Astrocyte of the cerebellum (primary cell): ENCODE measurements at regions not wholly inside any gene's neighbourhood (a gene's known extent, or its start where the extent isn't known, plus 50 kb on each side); places are given as distances from the start of the nearest gene placed in this dataset.

Source experiments
- DNase-seq: peaks from one replicate; pipeline ENCODE4 v3.0.0-alpha.2; 2011; ENCODE audit warnings: low read depth
- H3K4me3 ChIP-seq: 2 replicates; pipeline ENCODE4 v1.5.1; 2011; ENCODE audit warnings: mild to moderate bottlenecking, low read depth, low read length, moderate library complexity
- CTCF ChIP-seq: IDR thresholded peaks from 2 replicates; pipeline ENCODE4 v1.5.1; 2012; ENCODE audit warnings: low read length, low read depth, moderate library complexity, mild to moderate bottlenecking; ENCODE audit errors: missing control alignments
- in situ Hi-C: cut with HindIII; loops from 2 replicates; pipeline ENCODE4 v1.10.0; 2017; ENCODE audit warnings: low sequenced_read_pairs

- no peak overlapping the region for H3K4me3 ChIP-seq
- TF ChIP-seq CTCF: no peak
- no peak for DNase-seq
- in situ Hi-C loops: no loop called here
Observed at GRCh38 chrX:5236749-5237148, 991.9 kb downstream of the NLGN4X start.

- DNase-seq: no peak
- TF ChIP-seq CTCF: no peak
- no peak overlapping the region for H3K4me3 ChIP-seq
- in situ Hi-C loops: no loop called here
Observed at GRCh38 chrX:5236096-5236495, 992.6 kb downstream of the NLGN4X start.

DNA sequence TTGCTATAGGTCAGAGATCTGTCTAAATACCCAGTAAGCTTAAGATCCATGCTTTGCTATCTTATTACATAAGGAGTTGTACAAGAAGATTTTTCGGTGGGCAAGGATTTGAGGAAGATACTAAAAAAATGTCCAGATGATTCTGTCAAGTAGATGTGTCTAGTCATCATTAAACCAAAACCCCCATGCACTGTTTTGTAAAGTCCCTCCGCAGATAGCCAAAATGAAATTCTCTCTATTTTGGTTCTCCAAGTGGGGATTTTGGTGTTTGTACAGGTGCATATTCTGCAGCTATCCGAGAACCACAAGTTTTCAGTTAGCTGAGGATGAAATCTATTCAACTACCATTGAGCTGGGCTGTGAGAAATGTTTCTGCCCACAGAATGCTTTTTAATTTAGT, 994.8 kb downstream of the NLGN4X start:
- no peak for TF ChIP-seq CTCF
- in situ Hi-C loops: no loop called here
- no peak for DNase-seq

DNA sequence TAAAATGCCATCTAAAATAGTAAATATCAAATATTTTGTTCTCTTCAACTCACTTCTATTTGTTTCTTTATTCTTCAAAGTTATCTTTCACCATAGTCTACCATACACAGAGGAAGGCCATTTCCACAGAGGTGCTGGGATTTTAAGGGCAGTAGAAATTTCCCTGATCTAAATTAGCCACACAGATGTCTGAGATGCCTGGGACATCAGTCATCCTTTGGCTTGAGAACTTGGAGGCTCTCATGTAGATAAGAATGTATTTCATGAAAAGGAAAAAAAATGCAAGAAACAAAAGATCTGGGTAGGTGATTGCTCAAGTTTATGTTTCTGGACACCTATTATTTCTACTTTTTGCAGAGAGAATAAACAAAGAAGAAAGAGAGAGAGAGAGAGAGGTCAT, 1008.2 kb downstream of the NLGN4X start:
- no peak overlapping the region for H3K4me3 ChIP-seq
- DNase-seq: no peak
- in situ Hi-C loops: no loop called here
- no peak for TF ChIP-seq CTCF

More for the DNA sequence above, 994.8 kb downstream of the NLGN4X start:
- no peak overlapping the region for H3K4me3 ChIP-seq

- TF ChIP-seq CTCF: no peak
- DNase-seq: no peak
- in situ Hi-C loops: no loop called here
- no peak overlapping the region for H3K4me3 ChIP-seq
Observed at GRCh38 chrX:5194806-5195205, 1033.9 kb downstream of the NLGN4X start.

DNA sequence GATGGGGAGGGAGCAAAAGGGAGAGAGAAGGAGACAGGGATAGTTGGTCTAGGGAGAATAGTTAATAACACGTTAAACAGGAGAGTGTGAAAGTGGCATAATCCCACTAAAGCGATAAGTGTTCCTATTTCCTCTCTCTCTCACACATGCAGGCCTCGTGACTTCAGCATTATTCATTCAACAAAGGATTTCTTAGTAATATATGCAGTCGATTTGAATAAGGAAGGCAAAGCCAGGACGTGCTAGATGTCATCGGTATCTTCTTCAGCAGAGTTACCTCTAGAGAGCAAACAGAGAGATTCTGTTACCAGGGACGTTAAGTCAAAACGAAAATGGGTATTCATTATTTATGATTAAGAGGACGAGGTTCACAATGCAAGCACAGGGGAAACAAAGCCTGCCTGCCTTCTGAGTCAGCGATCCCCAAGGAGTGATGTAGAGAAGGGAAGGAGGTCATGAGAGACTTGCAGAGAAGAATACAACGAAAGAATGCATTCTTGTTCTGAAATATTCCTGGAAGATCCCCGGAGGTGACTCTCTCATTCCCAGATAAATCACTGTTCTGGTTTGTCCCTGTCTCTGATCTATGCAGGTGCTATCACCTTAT, 1048.4 kb downstream of the NLGN4X start:
- DNase-seq: no peak
- no peak overlapping the region for H3K4me3 ChIP-seq
- no peak for TF ChIP-seq CTCF
- in situ Hi-C loops: no loop called here
